A673 (cell line): ENCODE measurements at regions not wholly inside any gene's neighbourhood (a gene's known extent, or its start where the extent isn't known, plus 50 kb on each side); places are given as distances from the start of the nearest gene placed in this dataset.

Source experiments
- EZH2 ChIP-seq: fragments of 200-600 bp; sonication (generic); IDR thresholded peaks from 2 replicates; pipeline ENCODE4 v1.6.1; 2017; ENCODE audit warnings: borderline replicate concordance, low read depth, mild to moderate bottlenecking, mixed read lengths, antibody characterized with exemption, low read length; ENCODE audit not compliant: poor library complexity, severe bottlenecking
- TF ChIP-seq, protein P1 (sequence below): fragments of 300-800, 200-600 bp; sonication (generic); conservative IDR thresholded peaks from 2 replicates; pipeline ENCODE4 v1.5.1; 2017; ENCODE audit warnings: low read depth, mild to moderate bottlenecking, antibody characterized with exemption, low read length, moderate library complexity, mixed read lengths

DNA sequence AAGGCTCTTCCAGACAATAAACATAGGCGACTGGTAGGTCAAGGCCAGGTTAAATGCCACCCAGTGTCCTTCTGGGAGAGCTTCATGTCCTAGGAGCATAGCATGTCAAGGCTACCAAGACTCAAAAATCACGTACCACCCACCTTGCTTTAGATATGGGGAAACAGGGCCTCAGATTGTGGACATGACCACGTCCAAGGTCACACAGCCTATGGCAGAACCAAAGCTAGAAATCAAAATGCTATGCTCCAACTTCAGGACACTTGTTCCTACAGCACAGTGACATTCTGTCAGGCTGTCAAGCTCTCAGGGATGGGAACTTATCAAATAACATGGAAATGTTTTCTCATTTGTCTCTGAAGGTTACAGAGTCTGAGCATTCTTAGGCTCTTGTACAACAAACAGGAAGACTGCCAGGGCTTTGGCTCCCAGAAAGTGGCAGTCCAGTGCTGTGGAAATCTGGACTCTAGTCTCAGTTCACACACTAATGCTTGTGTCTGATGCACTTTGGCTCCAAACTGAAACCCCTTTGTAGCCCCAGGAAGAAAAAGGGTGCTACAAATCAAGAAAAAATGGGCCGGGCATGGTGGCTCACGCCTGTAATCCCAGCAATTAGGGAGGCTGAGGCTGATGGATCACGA is 170.4 kb upstream of the LPP start:
- TF ChIP-seq, protein P1, sequence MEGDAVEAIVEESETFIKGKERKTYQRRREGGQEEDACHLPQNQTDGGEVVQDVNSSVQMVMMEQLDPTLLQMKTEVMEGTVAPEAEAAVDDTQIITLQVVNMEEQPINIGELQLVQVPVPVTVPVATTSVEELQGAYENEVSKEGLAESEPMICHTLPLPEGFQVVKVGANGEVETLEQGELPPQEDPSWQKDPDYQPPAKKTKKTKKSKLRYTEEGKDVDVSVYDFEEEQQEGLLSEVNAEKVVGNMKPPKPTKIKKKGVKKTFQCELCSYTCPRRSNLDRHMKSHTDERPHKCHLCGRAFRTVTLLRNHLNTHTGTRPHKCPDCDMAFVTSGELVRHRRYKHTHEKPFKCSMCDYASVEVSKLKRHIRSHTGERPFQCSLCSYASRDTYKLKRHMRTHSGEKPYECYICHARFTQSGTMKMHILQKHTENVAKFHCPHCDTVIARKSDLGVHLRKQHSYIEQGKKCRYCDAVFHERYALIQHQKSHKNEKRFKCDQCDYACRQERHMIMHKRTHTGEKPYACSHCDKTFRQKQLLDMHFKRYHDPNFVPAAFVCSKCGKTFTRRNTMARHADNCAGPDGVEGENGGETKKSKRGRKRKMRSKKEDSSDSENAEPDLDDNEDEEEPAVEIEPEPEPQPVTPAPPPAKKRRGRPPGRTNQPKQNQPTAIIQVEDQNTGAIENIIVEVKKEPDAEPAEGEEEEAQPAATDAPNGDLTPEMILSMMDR: no peak
- TF ChIP-seq EZH2: no peak
